ENCODE measurements at regions not wholly inside any gene's neighbourhood (a gene's known extent, or its start where the extent isn't known, plus 50 kb on each side); places are given as distances from the start of the nearest gene placed in this dataset.

- POLR2A ChIA-PET = no interaction called here
- TF ChIP-seq ATF3 (IDR thresholded peaks at IDR 0.05) = no peak
- RAD21 ChIA-PET (ENCODE audit: low non-redundant PET in 1 of 2, low total read pairs in 2 of 2, uncharacterized antibody in 2 of 2, unreplicated experiment in 2 of 2) = no interaction called here
- ATAC-seq (no peak), DNase-seq (ENCODE audit: low read depth, low spot score) (no peak)
- Histone ChIP-seq H2AFZ (ENCODE audit: low read depth, low read length, poor library complexity, severe bottlenecking) (no peak overlapping the region), H3K27ac (ENCODE audit: low read depth, low read length) (no peak overlapping the region), H3K27me3 (ENCODE audit: insufficient read depth, low read length) (no peaks in the 10 kb centered on the region), H3K9me3 (ENCODE audit: control insufficient read depth in 1 of 2, insufficient read depth in 1 of 2, low read depth in 1 of 2, low read length in 2 of 2) (no peaks in the 10 kb centered on the region), H3K4me2 (ENCODE audit: low read length) (no peak overlapping the region), H3K9me2 (ENCODE audit: insufficient read depth) (no peaks in the 10 kb centered on the region), H3K4me3 (replicated peaks in 1 of 2; ENCODE audit: low read depth in 1 of 2, low read length in 2 of 2) (no peak overlapping the region), H3K4me1 (ENCODE audit: control insufficient read depth in 1 of 2, insufficient read depth in 2 of 2, low read length in 2 of 2) (no peaks in the 10 kb centered on the region), H3K79me2 (ENCODE audit: insufficient read depth, low read length) (no peaks in the 10 kb centered on the region), H3K9ac (ENCODE audit: low read length) (no peak overlapping the region), H3K36me3 (ENCODE audit: control insufficient read depth in 1 of 2, insufficient read depth in 2 of 2, low read length in 2 of 2) (no peaks in the 10 kb centered on the region), H4K20me1 (ENCODE audit: insufficient read depth) (no peaks in the 10 kb centered on the region)
- CTCF ChIA-PET = interaction anchor here (1.4 kb wide), 1 partner anchor 11 kb away, joined by 4 read pairs; no protein-coding TSS in a partner anchor
- no TSS peak for BruUV-seq (replicated peaks)
- intact Hi-C loops (cut with micrococcal nuclease) = no loop called here
Measured at GRCh38 chr15:88992912-88993376, 79.8 kb upstream of the MFGE8 start.

- H3K9me3 ChIP-seq (ENCODE audit: control insufficient read depth in 1 of 2, insufficient read depth in 1 of 2, low read depth in 1 of 2, low read length in 2 of 2) = no peaks in the 10 kb centered on the region
- H3K4me2 ChIP-seq (ENCODE audit: low read length) = no peak overlapping the region
- no peaks in the 10 kb centered on the region for H3K9me2 ChIP-seq (ENCODE audit: insufficient read depth)
- no peak for ATAC-seq
- no TSS peak for BruUV-seq (replicated peaks)
- ChIA-PET RAD21 (ENCODE audit: low non-redundant PET in 1 of 2, low total read pairs in 2 of 2, uncharacterized antibody in 2 of 2, unreplicated experiment in 2 of 2) (no interaction called here), CTCF (interaction anchor here (1.4 kb wide), 1 partner anchor 10 kb away, joined by 4 read pairs; no protein-coding TSS in a partner anchor), POLR2A (interaction anchor here (0.6 kb wide), 1 partner anchor 36 kb away, joined by 3 read pairs; no protein-coding TSS in a partner anchor)
- H2AFZ ChIP-seq (ENCODE audit: low read depth, low read length, poor library complexity, severe bottlenecking) = no peak overlapping the region
- H3K4me3 ChIP-seq (replicated peaks in 1 of 2; ENCODE audit: low read depth in 1 of 2, low read length in 2 of 2) = no peak overlapping the region
- intact Hi-C loops (cut with micrococcal nuclease) = no loop called here
- no peak for TF ChIP-seq RAD21 (IDR thresholded peaks at IDR 0.05; ENCODE audit: low read depth)
- TF ChIP-seq ATF3 (IDR thresholded peaks at IDR 0.05) = no peak
- TF ChIP-seq CBX3 (IDR thresholded peaks at IDR 0.05; ENCODE audit: low read depth) = no peak
- no peak for TF ChIP-seq POLR2A (IDR thresholded peaks at IDR 0.05; ENCODE audit: borderline replicate concordance, extremely low read depth, insufficient read depth, insufficient read length)
- no peak for TF ChIP-seq SRF (IDR thresholded peaks at IDR 0.05; ENCODE audit: low read depth)
- no peak for TF ChIP-seq CTCF (IDR thresholded peaks at IDR 0.05 in 2 of 3, conservative IDR thresholded peaks at IDR 0.05 in 1 of 3; ENCODE audit: borderline replicate concordance in 1 of 3, insufficient read depth in 1 of 3, low read depth in 2 of 3, low read length in 2 of 3)
- no peak for TF ChIP-seq TCF7L2 (IDR thresholded peaks at IDR 0.05; ENCODE audit: borderline replicate concordance, extremely low read depth, insufficient read depth, insufficient read length)
- TF ChIP-seq MAX (IDR thresholded peaks at IDR 0.05) = no peak
- TF ChIP-seq SP1 (IDR thresholded peaks at IDR 0.05; ENCODE audit: low read depth) = no peak
- TF ChIP-seq YY1 (IDR thresholded peaks at IDR 0.05; ENCODE audit: extremely low read depth, insufficient replicate concordance, low read depth, low read length) = no peak
- no peak for TF ChIP-seq ELF1 (IDR thresholded peaks at IDR 0.05; ENCODE audit: borderline replicate concordance, low read depth)
- no peak for TF ChIP-seq CEBPB (IDR thresholded peaks at IDR 0.05; ENCODE audit: low read depth)
- no peak for TF ChIP-seq ZNF274 (IDR thresholded peaks at IDR 0.05; ENCODE audit: low read depth, low read length)
- H3K27ac ChIP-seq (ENCODE audit: low read depth, low read length) = no peak overlapping the region
- H4K20me1 ChIP-seq (ENCODE audit: insufficient read depth) = no peaks in the 10 kb centered on the region
- H3K36me3 ChIP-seq (ENCODE audit: control insufficient read depth in 1 of 2, insufficient read depth in 2 of 2, low read length in 2 of 2) = no peaks in the 10 kb centered on the region
- no peaks in the 10 kb centered on the region for H3K79me2 ChIP-seq (ENCODE audit: insufficient read depth, low read length)
- H3K27me3 ChIP-seq (ENCODE audit: insufficient read depth, low read length) = no peaks in the 10 kb centered on the region
- H3K9ac ChIP-seq (ENCODE audit: low read length) = no peak overlapping the region
- DNase-seq (ENCODE audit: low read depth, low spot score) = no peak
- no peaks in the 10 kb centered on the region for H3K4me1 ChIP-seq (ENCODE audit: control insufficient read depth in 1 of 2, insufficient read depth in 2 of 2, low read length in 2 of 2)
Measured at GRCh38 chr15:88993662-88994061, 80.5 kb upstream of the MFGE8 start.
